HG03175 (cell line): ENCODE measurements at regions not wholly inside any gene's neighbourhood (a gene's known extent, or its start where the extent isn't known, plus 50 kb on each side); places are given as distances from the start of the nearest gene placed in this dataset.
"Not testable (repeated sequence)": the region's sequence is repeated elsewhere in the genome, so short reads cannot be mapped to it uniquely, and the experiment has no call there.

Source experiments
- ATAC-seq: cut with Tn5 transposase; IDR thresholded peaks from one replicate; pipeline ENCODE4 v1.9.1; 2021; ENCODE audit warnings: mild to moderate bottlenecking, moderate library complexity; ENCODE audit not compliant: unreplicated experiment

DNA sequence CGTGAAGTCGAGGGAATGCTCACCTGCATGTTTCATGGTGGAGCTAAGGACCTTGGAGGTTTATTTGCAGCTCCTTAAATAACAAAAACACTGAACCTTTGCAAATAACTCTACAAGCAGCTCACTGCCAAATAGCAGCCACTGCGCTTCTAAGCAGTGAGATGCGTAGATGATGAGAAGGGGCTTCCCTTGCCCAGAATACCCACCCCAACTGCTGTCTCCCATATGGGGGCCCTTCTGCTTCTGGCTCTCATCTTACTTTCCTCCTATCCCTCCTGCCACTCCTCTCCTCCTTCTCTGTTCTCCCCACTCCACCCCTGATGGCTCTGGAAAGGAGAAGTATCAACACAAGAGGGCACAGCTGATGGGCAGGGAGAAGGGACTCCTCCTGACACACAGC, 193.3 kb upstream of the SSTR4 start:
- ATAC-seq, result no peak

GRCh38 chr20:22842793-22843192, 192.3 kb upstream of the SSTR4 start:
- no peak for ATAC-seq

DNA sequence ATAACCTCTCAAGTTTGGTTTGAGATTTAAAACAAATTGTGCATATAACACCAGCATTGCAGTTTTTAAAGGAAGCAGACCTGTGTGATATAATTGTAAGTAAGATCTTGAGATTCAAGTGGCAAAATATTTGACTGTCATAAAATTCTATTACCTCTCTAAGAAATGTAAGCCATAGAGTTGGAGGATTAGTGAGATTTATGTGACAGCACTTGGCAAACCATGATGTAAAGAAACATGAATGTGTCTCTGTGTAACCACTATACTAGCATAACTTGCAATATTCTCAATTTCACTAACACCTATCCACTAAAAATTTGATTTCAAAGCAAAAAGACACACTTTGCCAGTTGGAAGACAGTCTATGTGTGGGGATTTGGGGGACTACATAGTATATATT, 190.2 kb upstream of the SSTR4 start:
- ATAC-seq, result no peak

GRCh38 chr20:22846863-22847262, 188.2 kb upstream of the SSTR4 start:
- ATAC-seq, result no peak

DNA sequence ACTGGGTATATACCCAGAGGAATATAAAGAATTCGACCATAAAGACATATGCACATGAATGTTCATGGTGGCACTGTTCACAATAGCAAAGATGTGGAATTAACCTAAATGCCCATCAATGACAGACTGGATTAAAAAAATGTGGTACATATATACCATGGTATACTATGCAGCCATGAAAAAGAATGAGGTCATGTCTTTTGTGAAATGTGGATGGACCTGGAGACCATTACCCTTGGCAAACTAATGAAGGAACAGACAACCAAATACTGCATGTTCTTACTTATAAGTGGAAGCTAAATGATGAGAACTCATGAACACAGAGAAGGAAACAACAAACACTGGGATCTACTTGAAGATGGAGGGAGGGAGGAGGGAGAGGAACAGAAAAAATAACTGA, 186.7 kb upstream of the SSTR4 start:
- ATAC-seq, result no peak

GRCh38 chr20:22851679-22852346, 183.3 kb upstream of the SSTR4 start:
- not testable (repeated sequence) for ATAC-seq

DNA sequence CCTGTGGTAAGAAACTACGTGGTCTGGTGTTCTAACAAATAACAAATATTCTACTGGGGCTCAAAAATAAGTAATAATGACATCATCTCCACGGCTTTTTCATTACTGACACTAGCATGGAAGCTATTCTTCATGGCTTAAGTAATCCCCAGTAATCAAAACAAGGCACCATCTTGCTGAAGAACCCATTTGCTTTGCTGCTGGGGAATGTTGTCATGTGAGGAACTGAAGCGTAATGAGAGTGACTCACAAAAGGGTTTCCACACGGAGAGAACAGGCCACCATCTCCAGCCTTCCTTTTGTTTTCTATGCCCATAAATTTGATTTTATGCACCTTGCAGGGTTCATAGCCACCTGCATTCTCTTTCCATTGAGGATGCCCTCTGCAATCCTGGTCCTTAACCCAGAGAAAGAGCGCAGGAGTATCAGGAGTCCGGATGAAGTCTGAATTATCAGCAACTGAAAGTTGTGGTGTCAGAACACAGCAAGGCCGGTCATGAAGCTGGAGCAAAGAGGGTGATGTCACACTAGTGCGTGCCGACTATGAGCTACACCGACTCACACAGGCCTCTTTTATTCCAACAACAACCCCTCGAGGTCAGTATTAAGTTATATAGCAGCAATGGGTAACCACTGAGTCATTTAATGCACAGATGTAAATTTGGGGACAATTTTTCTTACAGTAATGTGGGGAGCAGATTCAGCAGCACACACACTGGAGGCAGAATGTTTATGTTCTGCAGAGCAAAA, 173.7 kb upstream of the SSTR4 start:
- ATAC-seq, result no peak

GRCh38 chr20:22861990-22862389, 173.1 kb upstream of the SSTR4 start:
- ATAC-seq, result no peak

DNA sequence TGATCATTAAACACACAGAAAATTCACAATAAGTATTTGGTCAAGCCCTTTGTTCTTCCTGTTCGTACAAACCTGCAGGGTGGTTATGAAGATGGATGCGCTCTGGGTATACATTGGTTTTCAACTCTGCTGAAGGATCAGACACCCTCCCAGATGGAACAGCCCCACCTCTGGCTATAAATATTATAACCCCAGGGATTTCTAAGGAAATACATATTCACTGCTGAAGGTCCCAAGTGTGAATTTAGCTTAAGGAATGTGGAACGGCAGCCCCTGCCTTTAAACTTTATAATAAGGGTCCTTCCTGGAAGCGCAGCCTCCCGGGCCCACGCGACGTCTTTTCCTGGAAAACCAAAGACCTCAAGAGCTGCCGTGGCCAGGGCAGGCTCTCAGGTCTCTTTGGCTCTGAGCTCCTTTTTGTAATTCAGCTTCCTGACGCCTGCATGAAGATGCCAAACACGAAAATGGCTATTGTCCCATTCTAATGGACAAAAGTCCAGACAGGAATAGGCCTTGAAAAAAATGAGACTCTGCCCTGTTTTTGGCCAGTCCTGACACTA, 172.4 kb upstream of the SSTR4 start:
- no peak for ATAC-seq

DNA sequence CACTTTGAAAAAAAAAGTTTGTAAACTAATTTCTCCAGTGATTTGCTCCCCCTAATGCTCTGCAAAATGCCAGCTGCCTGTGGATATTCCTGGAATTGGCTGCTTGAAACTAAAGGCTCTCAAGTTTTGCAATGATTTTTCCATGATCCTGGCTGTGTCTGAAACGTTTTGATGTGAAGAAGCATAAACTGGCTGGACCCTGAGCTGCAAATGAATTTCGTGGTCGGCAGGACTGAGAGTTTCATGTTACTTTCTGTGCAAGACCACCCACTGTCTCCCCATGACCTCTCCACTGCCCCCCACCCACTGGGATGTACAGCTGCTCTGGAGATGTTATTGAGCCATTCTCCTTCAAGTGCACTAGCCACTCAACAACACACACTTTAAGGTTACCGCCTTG, 171.3 kb upstream of the SSTR4 start:
- ATAC-seq, result no peak

DNA sequence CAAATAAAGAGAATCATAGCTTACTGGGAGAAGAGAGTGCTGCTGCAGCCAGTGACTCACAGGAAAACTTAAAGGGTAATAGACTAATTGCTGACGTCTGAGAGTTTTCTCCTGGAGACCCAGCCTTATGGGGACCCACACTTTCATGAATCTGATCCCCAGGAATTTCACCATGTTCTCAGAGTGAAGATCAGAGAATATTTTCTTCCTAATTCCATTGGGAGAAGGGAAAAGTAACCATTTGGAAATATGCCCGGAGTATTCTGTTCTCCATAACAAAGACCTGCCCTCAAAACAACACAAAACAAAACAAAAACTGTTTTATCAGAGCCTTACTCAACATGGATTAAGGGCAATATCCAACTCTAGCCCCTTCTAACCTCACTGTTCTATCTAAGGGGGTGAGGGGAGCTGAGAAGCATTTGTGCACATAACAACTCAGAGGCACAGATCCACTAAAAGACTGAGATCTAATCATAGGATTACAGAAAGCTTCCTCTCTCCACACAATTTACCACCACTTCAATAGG, 168.2 kb upstream of the SSTR4 start:
- no peak for ATAC-seq

GRCh38 chr20:22878166-22878565, 156.9 kb upstream of the SSTR4 start:
- ATAC-seq, result no peak

GRCh38 chr20:22880277-22880676, 154.8 kb upstream of the SSTR4 start:
- no peak for ATAC-seq

- no peak for ATAC-seq
Measured at GRCh38 chr20:22887796-22888195, 147.3 kb upstream of the SSTR4 start.

DNA sequence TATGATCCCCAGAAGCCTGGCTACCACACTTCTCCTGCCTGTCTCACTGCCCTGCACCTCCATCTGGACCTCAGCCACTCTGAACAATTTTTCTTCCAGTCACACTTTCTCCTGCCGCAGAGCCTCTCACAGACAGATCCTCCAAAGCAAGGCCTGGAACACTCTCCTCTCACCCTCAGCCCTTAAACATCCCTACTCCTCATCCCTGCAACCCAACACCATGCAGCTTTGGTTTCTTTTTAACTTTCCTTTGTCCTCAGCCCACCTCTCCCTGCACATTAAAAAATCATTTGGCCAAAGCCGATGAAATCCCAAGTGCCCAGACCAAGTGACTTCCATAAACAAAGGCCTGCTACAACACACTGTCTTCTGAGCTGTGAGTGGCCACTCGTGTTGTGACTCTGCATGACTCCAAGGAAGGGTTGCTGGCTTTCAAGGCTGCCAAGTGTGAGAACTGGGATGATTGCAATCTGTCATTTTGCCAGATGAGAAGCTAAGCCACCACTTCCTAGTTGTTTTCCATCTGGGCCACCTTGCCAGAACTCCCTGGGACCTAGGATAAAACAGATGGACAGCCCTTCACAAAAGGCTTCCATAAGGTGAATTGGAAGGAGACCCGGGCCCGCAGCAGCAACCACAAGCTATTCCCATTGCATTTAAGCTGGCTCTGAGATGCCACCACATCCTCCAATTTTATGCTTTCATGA, 144.4 kb upstream of the SSTR4 start:
- ATAC-seq, result no peak

GRCh38 chr20:22901164-22901563, 133.9 kb upstream of the SSTR4 start:
- no peak for ATAC-seq

- no peak for ATAC-seq
Measured at GRCh38 chr20:22901921-22902320, 133.2 kb upstream of the SSTR4 start.

DNA sequence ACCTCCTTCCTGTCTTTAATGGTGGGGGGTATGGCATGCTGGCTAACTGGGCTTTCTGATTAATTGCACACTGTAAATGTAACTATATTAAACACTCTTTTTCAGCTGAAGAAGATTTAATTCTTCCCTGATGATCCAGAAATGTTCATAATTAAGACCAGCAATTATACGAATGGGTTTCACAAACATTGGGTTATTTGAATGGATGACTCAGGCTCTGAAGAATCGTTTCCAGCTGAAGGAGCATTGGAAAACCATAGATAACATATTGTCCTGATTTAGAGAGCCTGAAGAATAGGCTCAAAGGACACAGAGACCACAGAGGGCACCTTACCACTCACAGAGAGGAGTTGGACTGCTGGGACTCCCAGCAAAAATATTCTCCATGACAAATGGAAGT, 130.7 kb upstream of the SSTR4 start:
- ATAC-seq, result no peak

DNA sequence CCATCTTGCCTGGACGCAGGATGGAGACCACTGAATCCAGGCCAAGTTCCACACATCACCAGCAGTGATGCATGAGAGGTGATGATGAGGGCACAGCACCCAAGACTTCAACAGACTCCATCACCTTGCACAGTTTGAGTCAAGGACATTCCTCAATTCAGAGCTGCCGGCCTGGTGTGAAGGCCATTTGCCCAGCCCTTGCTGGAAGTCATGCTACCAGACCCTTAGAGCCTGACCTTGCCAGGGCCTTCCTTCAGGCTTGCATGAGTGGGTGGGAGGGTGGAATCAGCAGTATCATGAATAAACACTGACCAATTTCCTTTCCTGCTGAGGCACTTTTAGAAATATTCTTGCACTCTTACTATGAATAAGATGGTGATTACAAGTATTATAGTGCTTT, 130.2 kb upstream of the SSTR4 start:
- no peak for ATAC-seq

GRCh38 chr20:22905658-22906057, 129.5 kb upstream of the SSTR4 start:
- ATAC-seq, result no peak

DNA sequence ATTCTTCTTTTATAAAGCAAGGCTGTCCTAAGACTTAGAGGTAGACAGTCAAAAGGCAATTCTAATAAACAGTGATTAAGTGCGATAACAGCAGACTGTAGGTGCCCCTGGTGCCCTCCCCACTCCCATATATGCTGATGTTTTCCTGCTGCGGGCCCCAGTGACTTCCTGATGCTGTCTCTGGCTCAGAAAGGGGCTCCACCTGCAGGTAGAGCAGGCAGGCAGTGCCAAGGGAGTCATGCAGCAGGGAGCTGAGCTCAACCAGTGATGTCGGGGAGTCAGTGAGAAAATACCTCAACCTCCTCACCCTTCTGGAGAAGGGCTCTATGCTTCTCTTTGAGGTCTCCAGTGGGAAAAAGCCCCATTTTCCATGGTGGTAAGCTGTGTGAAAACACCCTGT, 126.7 kb upstream of the SSTR4 start:
- ATAC-seq, result no peak

- no peak for ATAC-seq
Measured at GRCh38 chr20:22908944-22909343, 126.2 kb upstream of the SSTR4 start.
